DLD1 (cell line): ENCODE measurements at regions not wholly inside any gene's neighbourhood (a gene's known extent, or its start where the extent isn't known, plus 50 kb on each side); places are given as distances from the start of the nearest gene placed in this dataset.

Experiments
- in situ Hi-C: cut with HindIII; loops from 2 replicates; pipeline ENCODE4 v1.10.0; 2017; ENCODE audit warnings: low sequenced_read_pairs

GRCh38 chr1:240722788-240723187, 110.8 kb upstream of the GREM2 start:
- in situ Hi-C loops: loop anchor here (5.0 to 25.0 kb wide), 2 partner anchors 55 to 215 kb away; no protein-coding TSS in a partner anchor

- in situ Hi-C loops: loop anchor here (5.0 to 25.0 kb wide), 2 partner anchors 56 to 216 kb away; no protein-coding TSS in a partner anchor
These were observed 109.0 kb upstream of the GREM2 start for GRCh38 chr1:240720976-240721375.

- in situ Hi-C loops: loop anchor here (5.0 to 25.0 kb wide), 2 partner anchors 57 to 217 kb away; no protein-coding TSS in a partner anchor
These were observed 108.2 kb upstream of the GREM2 start for GRCh38 chr1:240719953-240720700.

- in situ Hi-C loops: loop anchor here (25.0 kb wide), 1 partner anchor 221 kb away; no protein-coding TSS in a partner anchor
These were observed 104.6 kb upstream of the GREM2 start for GRCh38 chr1:240716538-240716937.

- in situ Hi-C loops: loop anchor here (25.0 kb wide), 1 partner anchor 223 kb away; no protein-coding TSS in a partner anchor
These were observed 102.8 kb upstream of the GREM2 start for GRCh38 chr1:240714568-240715292.

GRCh38 chr1:240712014-240712731, 100.2 kb upstream of the GREM2 start:
- in situ Hi-C loops: loop anchor here (25.0 kb wide), 1 partner anchor 225 kb away; no protein-coding TSS in a partner anchor

GRCh38 chr1:240711020-240711419, 99.1 kb upstream of the GREM2 start:
- in situ Hi-C loops: loop anchor here (25.0 kb wide), 1 partner anchor 226 kb away; no protein-coding TSS in a partner anchor

DNA sequence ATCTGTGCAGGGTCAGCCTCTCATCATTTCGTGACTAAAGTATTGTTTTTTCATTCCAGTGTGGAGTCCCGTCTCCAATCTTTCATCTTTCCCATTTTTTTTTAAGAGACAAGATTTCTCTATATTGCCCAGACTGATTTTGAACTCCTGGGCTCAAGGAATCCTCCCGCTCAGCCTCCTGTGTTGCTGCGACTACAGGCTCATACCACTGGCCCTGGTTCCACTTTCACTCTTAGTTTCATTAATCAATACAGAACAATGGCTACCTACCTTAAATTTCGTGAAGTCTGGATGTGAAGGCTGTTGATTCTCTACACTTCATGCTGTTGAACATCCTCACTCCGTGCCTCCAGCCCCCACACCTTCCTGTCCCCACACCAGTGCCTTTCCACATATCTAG, 97.7 kb upstream of the GREM2 start:
- in situ Hi-C loops: loop anchor here (25.0 kb wide), 1 partner anchor 228 kb away; no protein-coding TSS in a partner anchor

- in situ Hi-C loops: loop anchor here (25.0 kb wide), 1 partner anchor 231 kb away; no protein-coding TSS in a partner anchor
These were observed 94.4 kb upstream of the GREM2 start for GRCh38 chr1:240706150-240706935.

DNA sequence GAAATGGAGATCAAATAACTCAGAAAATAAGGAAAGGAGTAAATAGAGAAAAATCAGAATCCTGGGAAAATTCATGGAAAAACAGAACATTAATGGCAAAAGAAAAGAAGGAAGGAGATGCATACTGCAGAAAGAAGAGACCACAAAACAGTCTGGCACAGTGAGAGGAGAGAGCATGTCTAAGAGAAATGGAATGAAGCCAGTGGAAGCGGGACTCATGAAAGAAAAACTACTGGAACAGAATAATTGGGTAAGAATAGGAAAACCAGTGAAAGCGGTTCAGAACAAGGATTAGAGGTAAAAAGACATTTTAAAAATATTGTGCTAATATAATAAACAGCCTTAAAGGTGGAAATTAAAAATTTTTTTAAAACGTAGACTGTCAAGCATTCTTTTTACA, 93.6 kb upstream of the GREM2 start:
- in situ Hi-C loops: loop anchor here (25.0 kb wide), 1 partner anchor 232 kb away; no protein-coding TSS in a partner anchor

GRCh38 chr1:240701412-240701811, 89.5 kb upstream of the GREM2 start:
- in situ Hi-C loops: loop anchor here (25.0 kb wide), 1 partner anchor 236 kb away; no protein-coding TSS in a partner anchor

DNA sequence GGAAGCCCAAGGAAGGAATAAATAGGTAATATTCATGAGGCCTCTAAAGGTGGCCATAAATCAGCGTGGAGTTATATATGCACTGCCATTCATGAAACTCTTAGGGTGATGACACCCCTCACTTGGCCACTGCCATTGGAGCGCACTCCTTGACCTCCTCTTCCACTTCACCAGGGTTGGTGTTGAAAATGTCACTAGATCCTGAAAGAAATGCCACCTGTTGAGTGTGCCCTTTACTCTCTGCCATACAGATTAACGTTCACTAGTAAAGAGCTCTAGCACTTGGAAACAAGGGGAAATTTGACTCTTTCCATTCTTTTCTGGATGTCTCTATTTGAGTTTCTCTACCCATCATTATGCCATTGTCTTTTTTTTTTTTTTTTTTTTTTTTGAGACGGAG, 83.5 kb upstream of the GREM2 start:
- in situ Hi-C loops: no loop called here

DNA sequence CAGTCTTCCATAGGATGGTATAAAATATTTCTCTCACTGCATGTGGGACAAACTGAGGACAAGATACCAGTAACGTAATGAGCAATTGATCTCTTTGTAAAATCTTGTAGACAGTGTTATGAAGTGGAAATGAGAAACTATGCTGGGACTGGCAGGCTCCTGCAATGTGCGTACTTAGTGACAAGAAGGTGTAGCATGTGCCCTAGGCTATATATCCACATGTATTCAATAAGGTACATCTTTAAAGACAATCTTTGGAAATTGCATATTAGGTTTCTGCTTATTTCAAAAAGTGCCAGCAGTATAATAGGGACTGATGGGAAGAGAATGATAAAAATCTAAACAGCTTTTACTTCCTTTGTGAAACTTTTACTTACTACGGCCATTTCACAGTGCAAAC, 81.9 kb upstream of the GREM2 start:
- in situ Hi-C loops: no loop called here

DNA sequence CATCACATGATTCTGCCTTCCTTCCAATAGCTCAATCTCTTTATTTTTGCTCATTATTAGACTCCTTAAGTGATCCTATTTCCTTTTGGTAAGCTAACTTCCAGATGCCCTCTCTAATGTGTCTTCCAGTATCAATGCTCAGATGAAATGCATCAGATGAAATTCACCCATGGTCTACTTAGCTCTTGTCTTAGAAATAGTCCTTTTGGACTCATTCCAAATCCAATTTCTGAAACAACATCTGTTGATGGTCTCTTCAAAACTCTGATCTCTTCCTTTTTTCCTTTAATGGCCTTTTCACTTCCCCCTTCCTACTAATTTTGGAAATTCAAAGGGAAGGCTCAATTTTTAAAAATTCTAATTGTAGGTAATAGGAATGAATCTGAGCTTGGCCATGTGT, 81.1 kb upstream of the GREM2 start:
- in situ Hi-C loops: no loop called here

DNA sequence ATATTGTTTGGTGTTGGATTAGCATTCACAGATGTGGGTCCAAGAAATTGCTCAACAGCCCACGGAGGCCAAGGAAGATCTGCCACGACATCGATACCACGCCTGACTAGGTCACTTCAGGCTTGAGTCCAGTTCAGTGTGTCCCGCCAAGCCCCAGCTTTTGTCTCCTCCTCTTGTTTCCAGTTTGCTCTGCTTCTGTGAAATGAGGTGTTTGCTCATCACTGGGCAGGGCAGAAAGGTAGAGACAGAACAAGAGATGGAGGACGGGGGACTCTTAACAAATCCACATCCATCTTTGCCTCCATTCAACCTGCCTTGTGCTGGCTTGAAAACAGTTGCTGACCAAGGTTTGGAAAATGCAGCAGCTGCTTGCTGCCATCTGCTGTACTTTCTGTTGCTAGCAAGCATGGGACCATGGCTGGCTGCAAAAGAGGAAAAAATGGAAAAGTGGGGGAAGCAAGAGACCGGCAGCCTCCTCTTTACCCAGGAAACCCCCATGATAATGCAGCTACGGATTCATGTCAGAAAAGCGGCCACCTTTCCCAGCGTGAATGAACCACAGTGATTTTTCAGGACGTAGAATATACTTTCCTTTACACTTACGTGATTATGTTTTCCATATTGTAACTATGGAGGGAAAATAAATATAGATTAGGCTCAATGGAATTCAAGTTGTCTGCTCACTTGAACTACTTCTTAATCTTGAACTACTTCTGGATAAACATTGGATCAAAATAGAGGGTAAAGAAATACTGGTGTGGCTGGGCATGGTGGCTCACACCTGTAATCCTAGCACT, 80.2 kb upstream of the GREM2 start:
- in situ Hi-C loops: no loop called here

GRCh38 chr1:240691501-240691900, 79.5 kb upstream of the GREM2 start:
- in situ Hi-C loops: no loop called here

GRCh38 chr1:240687820-240688219, 75.9 kb upstream of the GREM2 start:
- in situ Hi-C loops: no loop called here

GRCh38 chr1:240683576-240683975, 71.6 kb upstream of the GREM2 start:
- in situ Hi-C loops: no loop called here

GRCh38 chr1:240682859-240683242, 70.9 kb upstream of the GREM2 start:
- in situ Hi-C loops: no loop called here
